ENCODE measurements at regions not wholly inside any gene's neighbourhood (a gene's known extent, or its start where the extent isn't known, plus 50 kb on each side); places are given as distances from the start of the nearest gene placed in this dataset.

- TF ChIP-seq ZZZ3 (IDR thresholded peaks at IDR 0.05; ENCODE audit: control insufficient read depth, insufficient read length, low read depth) (no peak), SMAD1 (IDR thresholded peaks at IDR 0.05; ENCODE audit: low read depth, partially characterized antibody) (no peak), RCOR1 (conservative IDR thresholded peaks at IDR 0.05; ENCODE audit: low read depth, low read length) (no peak), CTCF (IDR thresholded peaks at IDR 0.05 in 2 of 3, conservative IDR thresholded peaks at IDR 0.05 in 1 of 3; ENCODE audit: control insufficient read depth in 2 of 3, extremely low read depth in 1 of 3, insufficient read depth in 1 of 3, low read depth in 3 of 3, low read length in 3 of 3) (no peak), POLR2A (IDR thresholded peaks at IDR 0.05; ENCODE audit: low read depth, low read length) (no peak), CBX3 (IDR thresholded peaks at IDR 0.05; ENCODE audit: borderline replicate concordance, low read depth) (no peak), TAF1 (IDR thresholded peaks at IDR 0.05; ENCODE audit: borderline replicate concordance, low read depth, low read length) (no peak)
Measured at GRCh38 chr5:153373130-153373498, 117.4 kb upstream of the GRIA1 start.
